Glutamatergic neuron (in vitro differentiated cells): ENCODE measurements at regions not wholly inside any gene's neighbourhood (a gene's known extent, or its start where the extent isn't known, plus 50 kb on each side); places are given as distances from the start of the nearest gene placed in this dataset.

Experiments used
- DNase-seq: peaks from one replicate; pipeline ENCODE4 v3.0.0; 2022
- H3K27ac Mint-ChIP-seq: one replicate; pipeline ENCODE4 v1.8.0; 2020; ENCODE audit warnings: mild to moderate bottlenecking, mixed read lengths, inconsistent platforms; ENCODE audit not compliant: unreplicated experiment
- H3K27me3 Mint-ChIP-seq: one replicate; pipeline ENCODE4 v1.8.0; 2020; ENCODE audit warnings: mild to moderate bottlenecking, moderate library complexity, mixed read lengths, inconsistent platforms; ENCODE audit not compliant: unreplicated experiment
- H3K36me3 Mint-ChIP-seq: one replicate; pipeline ENCODE4 v1.8.0; 2020; ENCODE audit warnings: mild to moderate bottlenecking, mixed read lengths, inconsistent platforms; ENCODE audit not compliant: unreplicated experiment
- H3K4me1 Mint-ChIP-seq: one replicate; pipeline ENCODE4 v1.8.0; 2020; ENCODE audit warnings: mild to moderate bottlenecking, low read depth, mixed read lengths, inconsistent platforms; ENCODE audit not compliant: unreplicated experiment
- H3K4me3 Mint-ChIP-seq: one replicate; pipeline ENCODE4 v1.8.0; 2020; ENCODE audit warnings: mild to moderate bottlenecking, mixed read lengths, inconsistent platforms; ENCODE audit not compliant: unreplicated experiment
- H3K9me3 Mint-ChIP-seq: one replicate; pipeline ENCODE4 v1.8.0; 2020; ENCODE audit warnings: mild to moderate bottlenecking, moderate library complexity, mixed read lengths, inconsistent platforms; ENCODE audit not compliant: unreplicated experiment
- TF ChIP-seq, protein P1 (sequence below): fragments of 200-600 bp; sonication (generic); IDR thresholded peaks from one replicate; pipeline ENCODE4 v1.5.0; 2021; ENCODE audit not compliant: partially characterized antibody, unreplicated experiment

DNA sequence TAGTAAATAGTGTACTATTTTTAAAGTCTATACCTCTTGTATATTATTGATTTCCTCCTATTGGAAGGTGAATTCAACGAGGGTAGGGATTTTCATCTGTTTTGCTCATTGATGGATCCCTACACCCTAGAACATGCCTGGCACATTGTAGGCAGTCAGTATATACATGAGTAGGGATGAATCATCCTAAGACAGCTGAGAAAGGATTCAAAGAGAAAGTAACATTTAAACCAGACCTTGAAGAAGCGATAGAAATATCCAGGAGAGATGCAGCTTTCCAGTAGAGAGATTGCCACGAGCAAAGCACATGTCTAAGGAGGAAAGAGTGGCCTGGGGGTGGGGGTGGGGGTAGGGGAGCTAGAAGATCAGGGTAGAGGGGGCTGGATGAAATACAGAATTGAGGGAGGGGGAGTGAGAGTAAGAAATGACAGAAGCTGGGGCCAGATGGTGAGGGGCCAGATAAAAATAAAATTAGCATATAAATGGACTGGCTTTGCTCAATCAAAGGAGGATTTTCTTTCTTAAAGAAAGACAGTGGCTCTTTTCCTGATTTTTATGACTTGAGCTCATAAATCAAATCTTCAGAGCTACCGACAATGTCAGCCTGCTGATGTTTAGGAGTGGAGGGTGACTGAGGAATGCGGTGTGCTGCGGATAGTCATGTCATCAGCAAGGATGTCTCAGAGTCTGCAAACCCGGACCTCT lies 168.2 kb downstream of the SAMD5 start:
- Mint-ChIP-seq H3K27me3 (no peaks in the 10 kb centered on the region), H3K4me1 (peaks cover 23% of the 10 kb centered on the region), H3K4me3 (no peak overlapping the region), H3K9me3 (no peaks in the 10 kb centered on the region), H3K36me3 (no peaks in the 10 kb centered on the region), H3K27ac (no peak overlapping the region)
- TF ChIP-seq, protein P1, sequence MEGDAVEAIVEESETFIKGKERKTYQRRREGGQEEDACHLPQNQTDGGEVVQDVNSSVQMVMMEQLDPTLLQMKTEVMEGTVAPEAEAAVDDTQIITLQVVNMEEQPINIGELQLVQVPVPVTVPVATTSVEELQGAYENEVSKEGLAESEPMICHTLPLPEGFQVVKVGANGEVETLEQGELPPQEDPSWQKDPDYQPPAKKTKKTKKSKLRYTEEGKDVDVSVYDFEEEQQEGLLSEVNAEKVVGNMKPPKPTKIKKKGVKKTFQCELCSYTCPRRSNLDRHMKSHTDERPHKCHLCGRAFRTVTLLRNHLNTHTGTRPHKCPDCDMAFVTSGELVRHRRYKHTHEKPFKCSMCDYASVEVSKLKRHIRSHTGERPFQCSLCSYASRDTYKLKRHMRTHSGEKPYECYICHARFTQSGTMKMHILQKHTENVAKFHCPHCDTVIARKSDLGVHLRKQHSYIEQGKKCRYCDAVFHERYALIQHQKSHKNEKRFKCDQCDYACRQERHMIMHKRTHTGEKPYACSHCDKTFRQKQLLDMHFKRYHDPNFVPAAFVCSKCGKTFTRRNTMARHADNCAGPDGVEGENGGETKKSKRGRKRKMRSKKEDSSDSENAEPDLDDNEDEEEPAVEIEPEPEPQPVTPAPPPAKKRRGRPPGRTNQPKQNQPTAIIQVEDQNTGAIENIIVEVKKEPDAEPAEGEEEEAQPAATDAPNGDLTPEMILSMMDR: no peak
- DNase-seq: no peak

DNA sequence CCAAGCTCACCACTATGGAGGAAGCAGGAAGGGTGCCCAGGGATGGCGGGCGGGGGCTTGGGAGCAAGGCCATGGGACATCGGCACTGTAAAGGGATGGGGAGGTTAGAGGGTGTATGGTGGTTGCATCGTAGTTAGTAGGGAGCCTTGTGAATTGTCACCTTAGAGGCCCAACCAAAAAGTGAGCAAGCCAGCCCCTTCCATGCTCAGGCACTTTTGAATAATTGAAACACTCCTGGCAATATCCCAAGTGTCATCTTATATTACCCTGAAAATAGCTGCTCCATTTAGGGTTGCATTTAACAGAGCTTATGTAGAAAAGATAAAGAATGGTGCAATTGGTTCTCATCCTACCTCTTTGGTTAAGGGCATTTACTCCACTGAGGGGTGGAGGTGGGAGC lies 169.2 kb downstream of the SAMD5 start:
- TF ChIP-seq, protein P1: no peak
- no peak overlapping the region for H3K4me3 Mint-ChIP-seq
- H3K9me3 Mint-ChIP-seq: no peaks in the 10 kb centered on the region
- H3K27ac Mint-ChIP-seq: no peak overlapping the region
- H3K4me1 Mint-ChIP-seq: peaks cover 23% of the 10 kb centered on the region
- no peaks in the 10 kb centered on the region for H3K36me3 Mint-ChIP-seq
- DNase-seq: no peak
- no peaks in the 10 kb centered on the region for H3K27me3 Mint-ChIP-seq

DNA sequence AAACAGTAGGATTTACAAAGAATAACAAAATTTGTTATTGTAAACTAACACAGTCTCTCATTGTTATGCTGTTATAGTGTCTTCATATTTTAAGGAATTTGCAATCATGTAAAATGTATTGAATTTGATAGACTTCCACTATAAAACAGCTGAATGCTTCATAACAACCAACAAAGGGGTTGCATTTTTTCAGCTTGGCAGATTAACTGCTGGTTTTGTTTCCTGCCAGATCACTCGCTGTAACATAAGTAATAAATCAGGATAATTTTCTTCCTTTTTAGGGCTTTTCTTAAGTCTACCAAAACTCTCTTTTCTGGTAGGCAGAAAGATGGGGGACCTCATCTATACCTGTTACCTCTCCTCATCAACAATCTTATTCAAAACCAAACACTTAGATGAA lies 169.8 kb downstream of the SAMD5 start:
- no peak overlapping the region for H3K4me3 Mint-ChIP-seq
- H3K36me3 Mint-ChIP-seq: no peaks in the 10 kb centered on the region

DNA sequence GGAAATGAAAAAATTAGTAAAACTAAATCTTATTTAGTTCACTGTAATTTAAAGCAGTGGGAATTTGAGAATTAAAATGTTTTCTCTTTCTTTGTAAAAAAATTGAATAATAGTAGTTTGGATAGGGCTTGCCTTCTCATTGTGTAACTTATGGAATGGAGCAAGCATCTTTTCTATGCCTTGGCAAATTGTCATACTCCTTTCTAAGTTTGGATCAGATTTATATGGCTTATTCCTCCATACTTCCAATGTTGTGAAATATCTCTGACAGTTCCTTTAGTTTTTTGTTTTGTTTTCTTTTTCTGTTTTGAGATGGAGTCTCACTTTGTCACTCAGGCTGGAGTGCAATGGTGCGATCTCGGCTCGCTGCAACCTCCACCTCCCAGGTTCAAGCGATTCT lies 176.4 kb downstream of the SAMD5 start:
- no peaks in the 10 kb centered on the region for H3K36me3 Mint-ChIP-seq
- no peak overlapping the region for H3K27ac Mint-ChIP-seq
- TF ChIP-seq, protein P1: no peak
- DNase-seq: no peak
- no peak overlapping the region for H3K4me3 Mint-ChIP-seq
- H3K4me1 Mint-ChIP-seq: no peaks in the 10 kb centered on the region
- no peaks in the 10 kb centered on the region for H3K27me3 Mint-ChIP-seq
- H3K9me3 Mint-ChIP-seq: no peaks in the 10 kb centered on the region

More for the DNA sequence above, 169.8 kb downstream of the SAMD5 start:
- Mint-ChIP-seq H3K4me1 (peaks cover 23% of the 10 kb centered on the region), H3K27ac (no peak overlapping the region), H3K9me3 (no peaks in the 10 kb centered on the region), H3K27me3 (no peaks in the 10 kb centered on the region)
- TF ChIP-seq, protein P1: no peak
- no peak for DNase-seq

DNA sequence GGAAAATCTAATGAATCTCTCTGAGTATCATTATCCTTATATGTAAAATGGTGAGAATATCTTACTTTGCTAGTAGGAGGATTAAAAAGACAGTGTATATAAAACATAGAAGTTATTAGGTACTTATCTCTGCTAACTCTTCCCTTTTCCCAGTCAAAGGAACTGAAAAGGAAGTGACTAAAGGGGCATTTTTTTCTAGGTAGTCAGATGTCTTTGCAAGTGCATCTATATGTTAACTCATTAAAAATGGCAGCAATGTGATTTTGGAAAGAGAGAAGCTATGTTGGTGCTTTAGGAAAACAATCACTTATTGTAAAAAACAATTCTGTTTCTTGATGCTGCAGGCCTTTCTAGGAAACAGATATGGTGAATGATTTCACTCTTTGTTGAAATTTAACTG lies 180.9 kb downstream of the SAMD5 start:
- H3K9me3 Mint-ChIP-seq: no peaks in the 10 kb centered on the region
- no peak for DNase-seq
- TF ChIP-seq, protein P1: no peak
- H3K36me3 Mint-ChIP-seq: no peaks in the 10 kb centered on the region
- peaks cover 7% of the 10 kb centered on the region for H3K4me1 Mint-ChIP-seq
- H3K27ac Mint-ChIP-seq: no peak overlapping the region
- H3K27me3 Mint-ChIP-seq: no peaks in the 10 kb centered on the region
- no peak overlapping the region for H3K4me3 Mint-ChIP-seq
